ENCODE measurements at regions not wholly inside any gene's neighbourhood (a gene's known extent, or its start where the extent isn't known, plus 50 kb on each side); places are given as distances from the start of the nearest gene placed in this dataset.

- Mint-ChIP-seq H3K9me3 (no peaks in the 10 kb centered on the region), H3K4me1 (peaks cover 14% of the 10 kb centered on the region), H3K4me3 (no peak overlapping the region), H3K27me3 (peaks cover 16% of the 10 kb centered on the region), H3K27ac (no peak overlapping the region)
- DNase-seq (peak in 1 of 2 donors; percentile 36), ATAC-seq (peak; percentile 52)
Measured at GRCh38 chr6:156662025-156662445, 115.1 kb upstream of the ARID1B start.

GRCh38 chr6:156660389-156660788 lies 116.8 kb upstream of the ARID1B start:
- DNase-seq, result no peak
- no peak overlapping the region for H3K4me3 Mint-ChIP-seq
- H3K9me3 Mint-ChIP-seq, result no peaks in the 10 kb centered on the region
- H3K4me1 Mint-ChIP-seq, result peaks cover 14% of the 10 kb centered on the region
- no peak overlapping the region for H3K27ac Mint-ChIP-seq
- ATAC-seq, result no peak
- H3K27me3 Mint-ChIP-seq, result peaks cover 1% of the 10 kb centered on the region

- Mint-ChIP-seq H3K27me3 (no peaks in the 10 kb centered on the region), H3K9me3 (no peaks in the 10 kb centered on the region), H3K4me1 (peaks cover 14% of the 10 kb centered on the region), H3K4me3 (no peak overlapping the region), H3K27ac (no peak overlapping the region)
- no peak for DNase-seq
- no peak for ATAC-seq
Measured at GRCh38 chr6:156659822-156660198, 117.4 kb upstream of the ARID1B start.

GRCh38 chr6:156658966-156659821 lies 118.0 kb upstream of the ARID1B start:
- H3K27me3 Mint-ChIP-seq, result no peaks in the 10 kb centered on the region
- no peak overlapping the region for H3K4me3 Mint-ChIP-seq
- H3K9me3 Mint-ChIP-seq, result no peaks in the 10 kb centered on the region
- DNase-seq (no peak), ATAC-seq (no peak)
- no peak overlapping the region for H3K27ac Mint-ChIP-seq
- peaks cover 14% of the 10 kb centered on the region for H3K4me1 Mint-ChIP-seq

GRCh38 chr6:156658186-156658965 lies 118.8 kb upstream of the ARID1B start:
- peaks cover 14% of the 10 kb centered on the region for H3K4me1 Mint-ChIP-seq
- no peak overlapping the region for H3K27ac Mint-ChIP-seq
- H3K27me3 Mint-ChIP-seq, result no peaks in the 10 kb centered on the region
- ATAC-seq, result no peak
- DNase-seq, result no peak
- no peak overlapping the region for H3K4me3 Mint-ChIP-seq
- no peaks in the 10 kb centered on the region for H3K9me3 Mint-ChIP-seq

- Mint-ChIP-seq H3K4me1 (peaks cover 20% of the 10 kb centered on the region), H3K4me3 (no peak overlapping the region), H3K27ac (no peak overlapping the region), H3K9me3 (no peaks in the 10 kb centered on the region), H3K27me3 (no peaks in the 10 kb centered on the region)
- DNase-seq, result no peak
- ATAC-seq, result no peak
Measured at GRCh38 chr6:156657296-156657695, 119.9 kb upstream of the ARID1B start.

GRCh38 chr6:156654919-156655918 lies 122.0 kb upstream of the ARID1B start:
- DNase-seq (no peak), ATAC-seq (no peak)
- no peaks in the 10 kb centered on the region for H3K9me3 Mint-ChIP-seq
- no peaks in the 10 kb centered on the region for H3K27me3 Mint-ChIP-seq
- no peak overlapping the region for H3K4me3 Mint-ChIP-seq
- peaks cover 20% of the 10 kb centered on the region for H3K4me1 Mint-ChIP-seq
- H3K27ac Mint-ChIP-seq, result no peak overlapping the region

- Mint-ChIP-seq H3K27ac (no peak overlapping the region), H3K27me3 (peaks cover 13% of the 10 kb centered on the region)
Measured at GRCh38 chr6:156652231-156652750, 124.9 kb upstream of the ARID1B start.

GRCh38 chr6:156651486-156651885 lies 125.7 kb upstream of the ARID1B start:
- DNase-seq (no peak), ATAC-seq (no peak)
- Mint-ChIP-seq H3K4me3 (no peak overlapping the region), H3K27ac (no peak overlapping the region), H3K4me1 (peaks cover 23% of the 10 kb centered on the region), H3K27me3 (peaks cover 21% of the 10 kb centered on the region), H3K9me3 (no peaks in the 10 kb centered on the region)

More at GRCh38 chr6:156652231-156652750, 124.9 kb upstream of the ARID1B start:
- H3K9me3 Mint-ChIP-seq, result no peaks in the 10 kb centered on the region
- peaks cover 15% of the 10 kb centered on the region for H3K4me1 Mint-ChIP-seq
- DNase-seq, result no peak
- no peak overlapping the region for H3K4me3 Mint-ChIP-seq
- ATAC-seq, result no peak

GRCh38 chr6:156650896-156651390 lies 126.2 kb upstream of the ARID1B start:
- ATAC-seq, result no peak
- H3K27ac Mint-ChIP-seq, result no peak overlapping the region
- no peak overlapping the region for H3K4me3 Mint-ChIP-seq
- H3K4me1 Mint-ChIP-seq, result peaks cover 23% of the 10 kb centered on the region
- H3K9me3 Mint-ChIP-seq, result no peaks in the 10 kb centered on the region
- H3K27me3 Mint-ChIP-seq, result peaks cover 26% of the 10 kb centered on the region
- no peak for DNase-seq

- Mint-ChIP-seq H3K27me3 (peaks cover 38% of the 10 kb centered on the region), H3K4me1 (peaks cover 23% of the 10 kb centered on the region), H3K27ac (no peak overlapping the region), H3K9me3 (no peaks in the 10 kb centered on the region), H3K4me3 (no peak overlapping the region)
- no peak for DNase-seq
- ATAC-seq, result no peak
Measured at GRCh38 chr6:156648616-156649015, 128.6 kb upstream of the ARID1B start.

- DNase-seq (no peak), ATAC-seq (no peak)
- Mint-ChIP-seq H3K9me3 (no peaks in the 10 kb centered on the region), H3K4me1 (peaks cover 23% of the 10 kb centered on the region), H3K27ac (no peak overlapping the region), H3K4me3 (no peak overlapping the region), H3K27me3 (peaks cover 38% of the 10 kb centered on the region)
Measured at GRCh38 chr6:156647991-156648390, 129.2 kb upstream of the ARID1B start.

GRCh38 chr6:156647140-156647784 lies 129.9 kb upstream of the ARID1B start:
- Mint-ChIP-seq H3K4me1 (peaks cover 17% of the 10 kb centered on the region), H3K9me3 (peaks cover 0 to under 1% of the 10 kb centered on the region in 2 donors), H3K27ac (no peak overlapping the region), H3K27me3 (peaks cover 38% of the 10 kb centered on the region), H3K4me3 (peak overlapping the region in 1 of 2 donors; percentile 38)
- no peak for ATAC-seq
- no peak for DNase-seq

GRCh38 chr6:156646496-156646895 lies 130.7 kb upstream of the ARID1B start:
- no peak overlapping the region for H3K27ac Mint-ChIP-seq
- DNase-seq (no peak), ATAC-seq (no peak)
- peaks cover 0 to 4% of the 10 kb centered on the region in 2 donors for H3K9me3 Mint-ChIP-seq
- no peak overlapping the region for H3K4me3 Mint-ChIP-seq
- peaks cover 38% of the 10 kb centered on the region for H3K27me3 Mint-ChIP-seq
- H3K4me1 Mint-ChIP-seq, result peaks cover 17% of the 10 kb centered on the region
